ENCODE measurements at regions not wholly inside any gene's neighbourhood (a gene's known extent, or its start where the extent isn't known, plus 50 kb on each side); places are given as distances from the start of the nearest gene placed in this dataset.

GRCh38 chr6:108748055-108748454, 100.2 kb upstream of the ARMC2 start:
- no peak for TF ChIP-seq CTCF (IDR thresholded peaks at IDR 0.05)
- TF ChIP-seq POLR2A (IDR thresholded peaks at IDR 0.05): no peak
